Endometrial microvascular endothelial cells (primary cell): ENCODE measurements at regions not wholly inside any gene's neighbourhood (a gene's known extent, or its start where the extent isn't known, plus 50 kb on each side); places are given as distances from the start of the nearest gene placed in this dataset.

Experiments used
- in situ Hi-C: cut with HindIII; loops from 2 replicates; pipeline ENCODE4 v1.10.0; 2017; ENCODE audit warnings: low sequenced_read_pairs, low pct_unique_long_range_greater_than_20kb; ENCODE audit errors: inconsistent ontology term

GRCh38 chr6:21739241-21739640 lies 145.7 kb downstream of the SOX4 start:
- in situ Hi-C loops: loop anchor here (25.0 kb wide), 1 partner anchor 198 kb away; no protein-coding TSS in a partner anchor

GRCh38 chr6:21739838-21740237 lies 146.3 kb downstream of the SOX4 start:
- in situ Hi-C loops: loop anchor here (25.0 kb wide), 1 partner anchor 197 kb away; no protein-coding TSS in a partner anchor

GRCh38 chr6:21740376-21741124 lies 147.0 kb downstream of the SOX4 start:
- in situ Hi-C loops: loop anchor here (25.0 kb wide), 1 partner anchor 197 kb away; no protein-coding TSS in a partner anchor

GRCh38 chr6:21741221-21742109 lies 147.9 kb downstream of the SOX4 start:
- in situ Hi-C loops: loop anchor here (25.0 kb wide), 1 partner anchor 196 kb away; no protein-coding TSS in a partner anchor

GRCh38 chr6:21742238-21742660 lies 148.7 kb downstream of the SOX4 start:
- in situ Hi-C loops: loop anchor here (25.0 kb wide), 1 partner anchor 195 kb away; no protein-coding TSS in a partner anchor

- in situ Hi-C loops: loop anchor here (25.0 kb wide), 1 partner anchor 193 kb away; no protein-coding TSS in a partner anchor
Observed at GRCh38 chr6:21744331-21744730, 150.8 kb downstream of the SOX4 start.

- in situ Hi-C loops: loop anchor here (25.0 kb wide), 1 partner anchor 192 kb away; no protein-coding TSS in a partner anchor
Observed at GRCh38 chr6:21745543-21746337, 152.2 kb downstream of the SOX4 start.

GRCh38 chr6:21747441-21747840 lies 153.9 kb downstream of the SOX4 start:
- in situ Hi-C loops: loop anchor here (25.0 kb wide), 1 partner anchor 190 kb away; no protein-coding TSS in a partner anchor

- in situ Hi-C loops: loop anchor here (25.0 kb wide), 1 partner anchor 189 kb away; no protein-coding TSS in a partner anchor
Observed at GRCh38 chr6:21748343-21749056, 154.9 kb downstream of the SOX4 start.

GRCh38 chr6:21749754-21750153 lies 156.2 kb downstream of the SOX4 start:
- in situ Hi-C loops: loop anchor here (10.0 to 25.0 kb wide), 2 partner anchors 155 to 188 kb away; partner anchors contain the start of gene SOX4

- in situ Hi-C loops: loop anchor here (10.0 kb wide), 1 partner anchor 156 kb away; the partner anchor contains the start of gene SOX4
Observed at GRCh38 chr6:21750575-21750974, 157.0 kb downstream of the SOX4 start.

GRCh38 chr6:21751608-21752007 lies 158.1 kb downstream of the SOX4 start:
- in situ Hi-C loops: loop anchor here (10.0 kb wide), 1 partner anchor 157 kb away; the partner anchor contains the start of gene SOX4

GRCh38 chr6:21752054-21752811 lies 158.7 kb downstream of the SOX4 start:
- in situ Hi-C loops: loop anchor here (10.0 kb wide), 1 partner anchor 157 kb away; the partner anchor contains the start of gene SOX4

GRCh38 chr6:21753241-21754108 lies 159.9 kb downstream of the SOX4 start:
- in situ Hi-C loops: loop anchor here (10.0 kb wide), 1 partner anchor 159 kb away; the partner anchor contains the start of gene SOX4

GRCh38 chr6:21754891-21755290 lies 161.3 kb downstream of the SOX4 start:
- in situ Hi-C loops: loop anchor here (10.0 kb wide), 1 partner anchor 160 kb away; the partner anchor contains the start of gene SOX4

GRCh38 chr6:21756487-21756886 lies 162.9 kb downstream of the SOX4 start:
- in situ Hi-C loops: loop anchor here (10.0 kb wide), 1 partner anchor 162 kb away; the partner anchor contains the start of gene SOX4
